SU-DHL-6 (cell line): ENCODE measurements at regions not wholly inside any gene's neighbourhood (a gene's known extent, or its start where the extent isn't known, plus 50 kb on each side); places are given as distances from the start of the nearest gene placed in this dataset.

Experiments used
- H2AFZ ChIP-seq: fragments of 200-600 bp; sonication (generic); 2 replicates; pipeline ENCODE4 v1.6.1; 2014; ENCODE audit warnings: low read depth, mild to moderate bottlenecking, moderate library complexity, mixed read lengths, antibody characterized with exemption, low read length; ENCODE audit not compliant: severe bottlenecking
- H3F3A ChIP-seq: fragments of 200-600 bp; shearing (Covaris generic); 2 replicates; pipeline ENCODE4 v1.6.0; 2016; ENCODE audit warnings: antibody characterized with exemption, mild to moderate bottlenecking; ENCODE audit not compliant: insufficient read depth
- H3K27ac ChIP-seq: fragments of 200-600 bp; sonication (generic); 2 replicates; pipeline ENCODE4 v1.5.1; 2016; ENCODE audit warnings: low read depth, mild to moderate bottlenecking, low read length, moderate library complexity, mixed read lengths
- H3K27me3 ChIP-seq: fragments of 200-600 bp; sonication (generic), shearing (Covaris generic); 2 replicates; pipeline ENCODE4 v1.6.0; 2014; ENCODE audit warnings: mild to moderate bottlenecking, low read length
- H3K36me3 ChIP-seq: fragments of 200-600 bp; sonication (generic); 2 replicates; pipeline ENCODE4 v1.6.1; 2014; ENCODE audit warnings: mild to moderate bottlenecking, low read length, mixed read lengths
- H3K4me2 ChIP-seq: fragments of 300-600, 200-600 bp; shearing (Covaris generic), sonication (generic); 2 replicates; pipeline ENCODE4 v1.6.0; 2014; ENCODE audit warnings: low read length, low read depth, mild to moderate bottlenecking; ENCODE audit not compliant: poor library complexity, severe bottlenecking
- H3K4me3 ChIP-seq: fragments of 200-600 bp; sonication (generic); 2 replicates; pipeline ENCODE4 v1.5.1; 2014; ENCODE audit warnings: antibody characterized with exemption, low read length, mild to moderate bottlenecking, mixed read lengths; ENCODE audit not compliant: insufficient read depth, poor library complexity, severe bottlenecking
- H3K79me2 ChIP-seq: fragments of 200-600 bp; sonication (generic); 2 replicates; pipeline ENCODE4 v1.6.1; 2014; ENCODE audit warnings: mild to moderate bottlenecking, low read length, moderate library complexity; ENCODE audit not compliant: insufficient read depth
- H3K9ac ChIP-seq: fragments of 200-600 bp; sonication (generic); 2 replicates; pipeline ENCODE4 v1.7.0; 2014; ENCODE audit warnings: mild to moderate bottlenecking, low read length
- H3K9me2 ChIP-seq: fragments of 200-600 bp; sonication (generic); replicated peaks from 2 replicates; pipeline ENCODE4 v1.6.1; 2014; ENCODE audit warnings: low read length; ENCODE audit not compliant: insufficient read depth
- H3K9me3 ChIP-seq: fragments of 200-600 bp; sonication (generic); 2 replicates; pipeline ENCODE4 v1.6.1; 2014; ENCODE audit warnings: low read length, mixed read lengths; ENCODE audit not compliant: insufficient read depth
- H4K20me1 ChIP-seq: fragments of 200-600 bp; sonication (generic); 2 replicates; pipeline ENCODE4 v1.6.1; 2014; ENCODE audit warnings: low read depth, mild to moderate bottlenecking, antibody characterized with exemption, low read length, moderate library complexity, mixed read lengths
- CTCF ChIP-seq: fragments of 200-600 bp; sonication (generic); IDR thresholded peaks from one replicate; pipeline ENCODE4 v1.5.1; 2017; ENCODE audit warnings: antibody characterized with exemption, mild to moderate bottlenecking, low read length, moderate library complexity; ENCODE audit not compliant: insufficient read depth, poor library complexity, severe bottlenecking
- EZH2phosphoT487 ChIP-seq: fragments of 200-600 bp; sonication (generic), shearing (Covaris generic); conservative IDR thresholded peaks from 2 replicates; pipeline ENCODE4 v1.6.1; 2018; ENCODE audit warnings: mild to moderate bottlenecking, antibody characterized with exemption, low read length, moderate library complexity, mixed read lengths

GRCh38 chr21:39099859-39100258 is 83.4 kb downstream of the PSMG1 start:
- Histone ChIP-seq H4K20me1 (no peaks in the 10 kb centered on the region), H2AFZ (no peak overlapping the region), H3K4me2 (no peak overlapping the region), H3K9me3 (no peaks in the 10 kb centered on the region), H3K9me2 (no peaks in the 10 kb centered on the region), H3F3A (no peaks in the 10 kb centered on the region), H3K27me3 (no peaks in the 10 kb centered on the region), H3K27ac (no peak overlapping the region), H3K9ac (no peak overlapping the region), H3K79me2 (no peaks in the 10 kb centered on the region), H3K36me3 (no peaks in the 10 kb centered on the region), H3K4me3 (no peak overlapping the region)
- no peak for TF ChIP-seq EZH2phosphoT487
- TF ChIP-seq CTCF, result no peak

GRCh38 chr21:39098696-39099200 is 84.5 kb downstream of the PSMG1 start:
- Histone ChIP-seq H3K9ac (no peak overlapping the region), H3K9me3 (no peaks in the 10 kb centered on the region), H3K27ac (no peak overlapping the region), H3K4me3 (no peak overlapping the region), H3K27me3 (no peaks in the 10 kb centered on the region), H3K9me2 (no peaks in the 10 kb centered on the region), H4K20me1 (no peaks in the 10 kb centered on the region), H3F3A (no peaks in the 10 kb centered on the region), H3K4me2 (no peak overlapping the region), H2AFZ (no peak overlapping the region), H3K79me2 (no peaks in the 10 kb centered on the region), H3K36me3 (no peaks in the 10 kb centered on the region)
- no peak for TF ChIP-seq CTCF
- TF ChIP-seq EZH2phosphoT487, result no peak

GRCh38 chr21:39097981-39098380 is 85.3 kb downstream of the PSMG1 start:
- Histone ChIP-seq H3K36me3 (no peaks in the 10 kb centered on the region), H3K4me2 (no peak overlapping the region), H3K9ac (no peak overlapping the region), H3K27ac (no peak overlapping the region), H4K20me1 (no peaks in the 10 kb centered on the region), H3K9me3 (no peaks in the 10 kb centered on the region), H3K79me2 (no peaks in the 10 kb centered on the region), H3F3A (no peaks in the 10 kb centered on the region), H3K9me2 (no peaks in the 10 kb centered on the region), H3K27me3 (no peaks in the 10 kb centered on the region), H3K4me3 (no peak overlapping the region), H2AFZ (no peak overlapping the region)
- TF ChIP-seq EZH2phosphoT487, result no peak

GRCh38 chr21:39097335-39097861 is 85.9 kb downstream of the PSMG1 start:
- H3K36me3 ChIP-seq, result no peaks in the 10 kb centered on the region
- H3K79me2 ChIP-seq, result no peaks in the 10 kb centered on the region
- H3F3A ChIP-seq, result no peaks in the 10 kb centered on the region
- H4K20me1 ChIP-seq, result no peaks in the 10 kb centered on the region
- no peak overlapping the region for H3K4me3 ChIP-seq
- no peaks in the 10 kb centered on the region for H3K9me2 ChIP-seq
- H3K27ac ChIP-seq, result no peak overlapping the region
- no peaks in the 10 kb centered on the region for H3K9me3 ChIP-seq
- TF ChIP-seq CTCF, result no peak
- no peak for TF ChIP-seq EZH2phosphoT487
- H3K4me2 ChIP-seq, result no peak overlapping the region
- H2AFZ ChIP-seq, result no peak overlapping the region
- H3K9ac ChIP-seq, result no peak overlapping the region
- no peaks in the 10 kb centered on the region for H3K27me3 ChIP-seq
